Subcutaneous abdominal adipose tissue (tissue), 5 donors: ENCODE measurements at regions not wholly inside any gene's neighbourhood (a gene's known extent, or its start where the extent isn't known, plus 50 kb on each side); places are given as distances from the start of the nearest gene placed in this dataset.

Experiments used
- H3K27ac ChIP-seq: one replicate; pipeline ENCODE4 v1.7.0; 2013; ENCODE audit warnings: low read depth, mild to moderate bottlenecking, inconsistent platforms, low read length, moderate library complexity
- H3K27me3 ChIP-seq, 5 donors: one replicate each; pipeline ENCODE4 v1.7.0; 2013; ENCODE audit warnings: low read length in 5 of 5, inconsistent platforms in 1 of 5; ENCODE audit not compliant: control insufficient read depth in 5 of 5, insufficient read depth in 4 of 5
- H3K36me3 ChIP-seq, 5 donors: one replicate each; pipeline ENCODE4 v1.7.0; 2013; ENCODE audit warnings: low read length in 5 of 5; ENCODE audit not compliant: control insufficient read depth in 5 of 5, insufficient read depth in 5 of 5
- H3K4me1 ChIP-seq, 5 donors: one replicate each; pipeline ENCODE4 v1.7.0; 2013; ENCODE audit warnings: low read length in 5 of 5, mild to moderate bottlenecking in 3 of 5, moderate library complexity in 1 of 5; ENCODE audit not compliant: control insufficient read depth in 5 of 5, insufficient read depth in 5 of 5
- H3K4me3 ChIP-seq, 5 donors: one replicate each; pipeline ENCODE4 v1.7.0; 2013; ENCODE audit warnings: low read length in 5 of 5, low read depth in 1 of 5
- H3K9ac ChIP-seq, 5 donors: one replicate each; pipeline ENCODE4 v1.7.0; 2013; ENCODE audit warnings: low read length in 5 of 5, mild to moderate bottlenecking in 4 of 5, moderate library complexity in 3 of 5
- H3K9me3 ChIP-seq, 5 donors: one replicate each; pipeline ENCODE4 v1.7.0; 2013; ENCODE audit warnings: low read length in 5 of 5; ENCODE audit not compliant: control insufficient read depth in 5 of 5
- donor health status: healthy.
- donor health status: healthy.
- donor health status: healthy.
- donor health status: healthy.
- donor health status: healthy.

GRCh38 chr4:31374256-31374960, 654.2 kb downstream of the PCDH7 start:
- no peaks in the 10 kb centered on the region for H3K36me3 ChIP-seq
- no peak overlapping the region for H3K4me3 ChIP-seq
- no peaks in the 10 kb centered on the region for H3K4me1 ChIP-seq
- no peaks in the 10 kb centered on the region for H3K27me3 ChIP-seq
- no peaks in the 10 kb centered on the region for H3K9me3 ChIP-seq
- no peak overlapping the region for H3K27ac ChIP-seq
- H3K9ac ChIP-seq, result no peak overlapping the region

GRCh38 chr4:31375936-31376335, 655.8 kb downstream of the PCDH7 start:
- no peak overlapping the region for H3K27ac ChIP-seq
- H3K27me3 ChIP-seq, result no peaks in the 10 kb centered on the region
- no peaks in the 10 kb centered on the region for H3K4me1 ChIP-seq
- H3K36me3 ChIP-seq, result no peaks in the 10 kb centered on the region
- no peak overlapping the region for H3K4me3 ChIP-seq
- H3K9ac ChIP-seq, result no peak overlapping the region
- no peaks in the 10 kb centered on the region for H3K9me3 ChIP-seq

- H3K9ac ChIP-seq, result no peak overlapping the region
- H3K36me3 ChIP-seq, result no peaks in the 10 kb centered on the region
- no peaks in the 10 kb centered on the region for H3K4me1 ChIP-seq
- no peak overlapping the region for H3K27ac ChIP-seq
- no peak overlapping the region for H3K4me3 ChIP-seq
- no peaks in the 10 kb centered on the region for H3K27me3 ChIP-seq
- no peaks in the 10 kb centered on the region for H3K9me3 ChIP-seq
These were observed 659.2 kb downstream of the PCDH7 start for GRCh38 chr4:31379364-31379763.

GRCh38 chr4:31383767-31384166, 663.6 kb downstream of the PCDH7 start:
- H3K9me3 ChIP-seq, result no peaks in the 10 kb centered on the region
- no peaks in the 10 kb centered on the region for H3K4me1 ChIP-seq
- H3K27ac ChIP-seq, result no peak overlapping the region
- H3K9ac ChIP-seq, result no peak overlapping the region
- no peaks in the 10 kb centered on the region for H3K27me3 ChIP-seq
- H3K4me3 ChIP-seq, result no peak overlapping the region
- no peaks in the 10 kb centered on the region for H3K36me3 ChIP-seq

GRCh38 chr4:31390849-31391248, 670.7 kb downstream of the PCDH7 start:
- Histone ChIP-seq H3K4me1 (no peaks in the 10 kb centered on the region), H3K27ac (no peak overlapping the region), H3K4me3 (no peak overlapping the region), H3K36me3 (no peaks in the 10 kb centered on the region), H3K9me3 (no peaks in the 10 kb centered on the region), H3K27me3 (no peaks in the 10 kb centered on the region), H3K9ac (no peak overlapping the region)

- Histone ChIP-seq H3K27me3 (no peaks in the 10 kb centered on the region), H3K9me3 (no peaks in the 10 kb centered on the region), H3K4me1 (no peaks in the 10 kb centered on the region), H3K9ac (no peak overlapping the region), H3K27ac (no peak overlapping the region), H3K36me3 (no peaks in the 10 kb centered on the region), H3K4me3 (no peak overlapping the region)
These were observed 671.8 kb downstream of the PCDH7 start for GRCh38 chr4:31391976-31392375.

GRCh38 chr4:31392923-31393322, 672.8 kb downstream of the PCDH7 start:
- H3K4me3 ChIP-seq, result no peak overlapping the region
- no peaks in the 10 kb centered on the region for H3K27me3 ChIP-seq
- H3K9me3 ChIP-seq, result no peaks in the 10 kb centered on the region
- H3K9ac ChIP-seq, result no peak overlapping the region
- H3K4me1 ChIP-seq, result no peaks in the 10 kb centered on the region
- no peaks in the 10 kb centered on the region for H3K36me3 ChIP-seq
- H3K27ac ChIP-seq, result no peak overlapping the region

GRCh38 chr4:31408121-31408520, 688.0 kb downstream of the PCDH7 start:
- no peaks in the 10 kb centered on the region for H3K27me3 ChIP-seq
- H3K9ac ChIP-seq, result no peak overlapping the region
- H3K4me3 ChIP-seq, result no peak overlapping the region
- H3K4me1 ChIP-seq, result no peaks in the 10 kb centered on the region
- H3K9me3 ChIP-seq, result no peaks in the 10 kb centered on the region
- no peak overlapping the region for H3K27ac ChIP-seq
- no peaks in the 10 kb centered on the region for H3K36me3 ChIP-seq

- H3K27me3 ChIP-seq, result no peaks in the 10 kb centered on the region
These were observed 691.4 kb downstream of the PCDH7 start for GRCh38 chr4:31411565-31411964.

GRCh38 chr4:31415629-31416028, 695.5 kb downstream of the PCDH7 start:
- Histone ChIP-seq H3K27me3 (no peaks in the 10 kb centered on the region), H3K36me3 (no peaks in the 10 kb centered on the region), H3K9me3 (no peaks in the 10 kb centered on the region), H3K9ac (no peak overlapping the region), H3K4me1 (no peaks in the 10 kb centered on the region), H3K4me3 (no peak overlapping the region), H3K27ac (no peak overlapping the region)

More at GRCh38 chr4:31411565-31411964, 691.4 kb downstream of the PCDH7 start:
- Histone ChIP-seq H3K4me3 (no peak overlapping the region), H3K36me3 (no peaks in the 10 kb centered on the region), H3K9me3 (no peaks in the 10 kb centered on the region), H3K9ac (no peak overlapping the region), H3K4me1 (no peaks in the 10 kb centered on the region), H3K27ac (no peak overlapping the region)
